KOPT-K1 (cell line): ENCODE measurements at regions not wholly inside any gene's neighbourhood (a gene's known extent, or its start where the extent isn't known, plus 50 kb on each side); places are given as distances from the start of the nearest gene placed in this dataset.

Experiments used
- H3K27ac ChIP-seq: fragments of 200-600 bp; sonication (generic); 2 replicates; pipeline ENCODE4 v1.5.1; 2016; ENCODE audit warnings: antibody characterized with exemption, mild to moderate bottlenecking, low read depth, low read length; ENCODE audit not compliant: poor library complexity, severe bottlenecking
- H3K36me3 ChIP-seq: fragments of 200-600 bp; sonication (generic); 2 replicates; pipeline ENCODE4 v1.5.1; 2017; ENCODE audit warnings: antibody characterized with exemption, mild to moderate bottlenecking, low read length, moderate library complexity; ENCODE audit not compliant: insufficient read depth
- H3K9me3 ChIP-seq: fragments of 200-600 bp; sonication (generic); 2 replicates; pipeline ENCODE4 v1.5.1; 2017; ENCODE audit warnings: antibody characterized with exemption, low read length, mild to moderate bottlenecking; ENCODE audit not compliant: insufficient read depth, poor library complexity, severe bottlenecking

DNA sequence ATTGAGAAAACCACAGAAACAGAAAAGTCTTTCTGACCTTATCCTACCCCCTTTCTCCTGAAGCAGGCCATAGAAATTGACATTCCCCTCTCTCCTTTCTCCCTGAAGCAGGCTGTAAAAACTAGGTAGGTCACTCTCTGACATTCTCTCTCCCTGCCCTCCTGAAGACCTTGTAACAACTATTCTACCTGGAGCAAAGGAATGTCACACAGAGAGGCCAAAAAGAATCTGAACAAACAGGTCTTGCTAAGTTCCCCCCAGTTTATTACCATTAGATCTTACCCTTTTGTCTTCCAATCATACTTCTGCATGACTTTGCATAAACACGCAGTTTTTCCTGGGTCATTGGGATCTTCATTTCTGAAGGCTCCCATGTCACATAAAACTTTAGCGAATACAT is 198.3 kb upstream of the GYPA start:
- Histone ChIP-seq H3K9me3 (no peaks in the 10 kb centered on the region), H3K36me3 (no peaks in the 10 kb centered on the region), H3K27ac (peak overlapping the region; percentile 45)

DNA sequence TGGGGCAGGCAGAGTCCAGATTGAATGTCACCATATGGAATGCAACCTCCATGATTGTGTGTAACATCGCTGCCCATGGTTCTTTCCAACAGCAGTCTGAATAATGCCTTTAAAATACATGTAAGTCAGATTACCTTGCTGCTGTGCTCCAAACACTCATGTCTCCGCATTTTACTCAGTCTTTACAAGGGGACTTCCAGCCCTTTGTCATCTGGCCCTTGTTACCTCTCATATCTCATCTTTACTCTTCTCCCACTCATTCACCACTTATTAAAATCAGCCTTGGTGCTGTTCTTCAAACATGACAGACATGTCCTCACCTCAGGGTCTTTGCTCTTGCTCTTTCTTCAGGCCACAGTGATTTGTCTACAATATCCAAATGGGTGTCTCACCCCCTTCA is 200.4 kb upstream of the GYPA start:
- no peak overlapping the region for H3K27ac ChIP-seq
- H3K9me3 ChIP-seq = no peaks in the 10 kb centered on the region
- no peaks in the 10 kb centered on the region for H3K36me3 ChIP-seq

DNA sequence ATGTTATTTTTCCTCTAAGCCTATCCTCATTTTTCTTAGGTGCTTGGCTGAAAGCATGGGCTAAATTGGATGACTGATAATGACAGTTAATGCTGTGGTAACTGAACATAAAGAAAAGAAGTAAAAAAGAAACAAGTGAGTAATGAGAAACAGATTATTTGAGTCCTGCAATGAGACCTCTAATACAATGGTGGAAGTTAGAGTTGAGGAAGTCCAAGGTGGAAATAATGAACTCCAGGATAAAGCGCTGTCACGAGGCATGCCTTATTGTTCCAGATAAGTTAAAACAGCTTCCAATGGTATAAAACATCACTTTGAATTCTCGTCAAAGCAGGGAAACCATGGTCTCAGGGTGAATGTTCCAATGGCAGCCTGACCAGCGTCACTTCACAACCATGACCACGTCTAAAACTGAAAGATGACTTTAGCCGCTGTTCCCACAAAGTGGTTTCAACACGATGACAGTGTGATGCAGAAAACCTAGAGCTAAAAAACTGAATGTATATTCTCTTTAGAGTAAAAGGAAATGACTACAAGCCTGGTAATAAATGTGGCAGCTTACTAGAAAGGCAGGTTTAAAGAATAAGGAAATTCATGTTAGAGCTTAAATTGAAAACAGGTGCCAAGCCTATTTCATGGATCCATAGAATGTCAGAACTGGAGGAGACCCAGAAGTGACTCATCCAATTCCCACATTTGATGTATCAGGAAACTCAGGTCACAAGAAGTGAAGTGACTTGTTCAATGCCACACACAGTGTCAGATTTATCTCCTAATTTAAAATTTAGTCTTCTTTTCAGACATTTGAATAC is 202.6 kb upstream of the GYPA start:
- H3K9me3 ChIP-seq = no peaks in the 10 kb centered on the region
- no peak overlapping the region for H3K27ac ChIP-seq
- H3K36me3 ChIP-seq = no peaks in the 10 kb centered on the region

- H3K27ac ChIP-seq = no peak overlapping the region
- no peaks in the 10 kb centered on the region for H3K36me3 ChIP-seq
- no peaks in the 10 kb centered on the region for H3K9me3 ChIP-seq
Measured at GRCh38 chr4:144347121-144347520, 206.6 kb upstream of the GYPA start.

- H3K27ac ChIP-seq = no peak overlapping the region
- no peaks in the 10 kb centered on the region for H3K9me3 ChIP-seq
Measured at GRCh38 chr4:144350706-144351105, 210.2 kb upstream of the GYPA start.

GRCh38 chr4:144351306-144351705 is 210.8 kb upstream of the GYPA start:
- Histone ChIP-seq H3K27ac (no peak overlapping the region), H3K36me3 (no peaks in the 10 kb centered on the region), H3K9me3 (no peaks in the 10 kb centered on the region)

More at GRCh38 chr4:144350706-144351105, 210.2 kb upstream of the GYPA start:
- H3K36me3 ChIP-seq = no peaks in the 10 kb centered on the region

DNA sequence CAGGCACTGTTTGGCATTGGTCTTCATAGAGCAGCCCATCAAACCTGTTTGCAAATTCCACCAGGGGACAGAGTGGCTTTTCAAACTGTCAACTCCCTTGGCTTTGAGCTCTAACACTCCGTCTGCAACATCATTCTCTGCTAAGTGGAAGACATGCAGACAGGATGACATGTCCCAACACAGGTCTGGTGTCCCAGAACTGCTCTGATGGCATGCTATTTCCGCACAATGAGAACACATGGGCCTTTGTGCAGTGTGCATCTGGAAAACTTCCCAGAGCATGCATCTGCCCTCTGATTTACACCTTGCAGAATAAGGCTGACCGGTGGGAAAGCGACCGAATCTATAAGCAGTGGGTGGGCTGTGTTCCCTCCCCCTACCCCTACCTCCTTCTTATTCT is 212.8 kb upstream of the GYPA start:
- no peak overlapping the region for H3K27ac ChIP-seq
- H3K9me3 ChIP-seq = no peaks in the 10 kb centered on the region
- no peaks in the 10 kb centered on the region for H3K36me3 ChIP-seq

DNA sequence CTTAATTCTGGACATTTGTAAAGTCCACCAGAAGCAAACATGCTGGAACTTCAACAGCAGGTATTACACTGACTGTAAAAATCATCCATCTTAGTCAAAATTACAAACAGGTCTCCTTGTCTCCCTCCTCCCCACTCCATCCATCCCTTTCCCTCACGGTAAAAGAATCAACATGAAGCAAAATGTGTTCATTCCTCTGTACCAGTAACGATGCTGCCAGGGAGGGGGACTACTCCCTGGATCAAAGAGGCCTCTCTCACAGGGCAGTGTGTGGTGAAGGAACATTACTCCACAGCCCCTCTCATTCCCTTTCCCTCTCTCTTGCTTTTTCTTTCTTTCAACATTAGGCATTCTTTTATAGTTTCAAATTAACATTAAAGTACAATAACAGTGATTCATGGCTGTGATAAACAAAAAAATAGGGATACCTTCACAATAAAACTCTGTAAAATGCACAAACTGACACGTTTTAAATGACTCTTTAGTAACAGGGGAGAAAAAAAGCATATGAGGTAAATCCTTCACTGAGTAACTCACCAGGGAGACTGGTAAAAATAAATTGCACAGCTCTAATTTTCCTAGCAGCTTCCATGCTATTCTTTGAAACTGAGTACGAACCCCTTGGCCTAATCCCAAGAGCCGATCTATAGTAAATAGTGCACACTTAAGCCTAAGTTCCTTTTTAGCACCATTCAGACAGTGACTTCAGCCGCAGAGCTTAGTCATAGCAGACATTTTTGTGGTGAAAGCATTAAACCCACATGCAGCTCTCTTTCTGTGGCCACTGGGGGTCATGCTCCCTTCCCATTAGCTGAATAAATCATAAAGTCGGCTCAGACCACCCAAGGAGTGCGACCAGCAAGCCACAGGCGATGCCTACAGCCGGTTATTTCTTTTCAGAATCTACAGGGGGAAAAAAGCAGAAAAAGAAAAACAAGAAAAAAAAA is 215.6 kb upstream of the GYPA start:
- Histone ChIP-seq H3K36me3 (no peaks in the 10 kb centered on the region), H3K27ac (no peak overlapping the region), H3K9me3 (no peaks in the 10 kb centered on the region)

DNA sequence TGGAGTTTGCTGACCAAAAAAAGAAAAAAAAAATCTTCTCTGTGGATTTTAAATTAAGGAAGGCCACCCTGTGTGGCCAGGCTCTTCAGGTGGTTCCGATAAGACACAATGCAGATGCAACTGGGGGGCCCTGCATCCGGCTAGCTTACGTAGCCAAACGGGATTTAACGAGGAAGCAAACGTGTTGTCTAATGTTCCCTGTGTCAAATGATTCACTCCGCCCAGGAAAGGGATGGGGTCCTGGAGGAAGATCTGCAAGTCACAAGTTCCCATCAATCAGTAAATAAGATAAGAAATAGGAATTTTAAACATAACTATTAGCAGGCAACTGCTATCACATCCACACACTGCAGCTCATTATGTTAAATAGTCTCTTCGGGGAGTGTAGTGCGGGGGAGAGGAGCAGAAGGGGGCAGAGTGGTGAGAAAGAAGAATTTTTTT is 216.4 kb upstream of the GYPA start:
- H3K9me3 ChIP-seq = no peaks in the 10 kb centered on the region
- H3K36me3 ChIP-seq = no peaks in the 10 kb centered on the region
- H3K27ac ChIP-seq = no peak overlapping the region

GRCh38 chr4:144357975-144358374 is 217.5 kb upstream of the GYPA start:
- Histone ChIP-seq H3K36me3 (no peaks in the 10 kb centered on the region), H3K27ac (no peak overlapping the region), H3K9me3 (no peaks in the 10 kb centered on the region)

DNA sequence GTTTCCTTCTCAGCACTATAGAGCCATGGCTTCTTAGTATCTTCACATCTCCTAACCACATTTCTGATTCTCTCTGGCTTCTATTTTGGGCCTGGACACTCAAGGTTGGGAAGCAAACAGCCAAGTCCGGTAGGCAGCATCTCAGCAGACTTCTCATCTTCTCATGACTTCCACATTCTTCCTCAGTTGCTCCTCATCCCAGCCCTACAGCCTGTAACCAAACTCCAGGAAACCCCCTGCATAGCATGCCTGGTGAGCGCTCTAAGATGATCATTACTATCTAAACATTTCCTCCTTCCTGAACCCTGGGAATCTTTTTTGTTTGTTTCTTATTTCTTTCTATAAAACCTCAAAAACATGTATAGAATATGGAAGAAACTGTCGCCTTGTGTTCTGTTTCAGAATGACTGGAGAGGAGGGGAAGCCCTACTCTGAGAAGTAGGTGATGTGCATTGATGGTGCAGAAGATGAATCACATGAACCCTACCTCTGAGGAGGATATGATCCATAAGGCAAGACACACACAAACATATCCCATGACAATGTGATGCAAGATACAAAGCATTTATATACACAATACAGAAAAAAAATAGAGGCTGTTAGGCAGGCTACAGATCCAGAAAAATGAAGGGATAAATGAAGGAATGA is 219.8 kb upstream of the GYPA start:
- Histone ChIP-seq H3K27ac (no peak overlapping the region), H3K9me3 (no peaks in the 10 kb centered on the region), H3K36me3 (no peaks in the 10 kb centered on the region)

DNA sequence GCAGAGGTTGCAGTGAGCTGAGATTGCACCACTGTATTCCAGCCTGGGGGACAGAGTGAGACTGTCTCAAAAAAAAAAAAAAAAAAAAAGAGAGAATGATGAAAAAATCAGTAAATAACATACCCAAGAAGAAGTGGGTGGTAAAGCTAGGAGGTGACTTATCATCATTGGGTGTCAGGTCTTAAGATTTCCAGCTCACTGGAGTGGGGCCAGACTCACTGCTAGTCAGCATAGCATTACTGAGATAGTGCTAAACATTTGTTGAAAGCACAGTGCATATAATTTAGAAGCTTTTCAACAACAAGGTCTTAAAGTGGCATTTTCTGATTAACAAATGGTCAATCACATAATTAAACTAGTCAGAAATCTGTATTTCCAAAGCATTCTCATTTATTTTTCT is 221.8 kb upstream of the GYPA start:
- Histone ChIP-seq H3K9me3 (no peaks in the 10 kb centered on the region), H3K36me3 (no peaks in the 10 kb centered on the region), H3K27ac (no peak overlapping the region)

- Histone ChIP-seq H3K27ac (no peak overlapping the region), H3K36me3 (no peaks in the 10 kb centered on the region), H3K9me3 (no peaks in the 10 kb centered on the region)
Measured at GRCh38 chr4:144363890-144364289, 223.4 kb upstream of the GYPA start.

- H3K9me3 ChIP-seq = no peaks in the 10 kb centered on the region
- H3K27ac ChIP-seq = no peak overlapping the region
- no peaks in the 10 kb centered on the region for H3K36me3 ChIP-seq
Measured at GRCh38 chr4:144366425-144366824, 225.9 kb upstream of the GYPA start.

DNA sequence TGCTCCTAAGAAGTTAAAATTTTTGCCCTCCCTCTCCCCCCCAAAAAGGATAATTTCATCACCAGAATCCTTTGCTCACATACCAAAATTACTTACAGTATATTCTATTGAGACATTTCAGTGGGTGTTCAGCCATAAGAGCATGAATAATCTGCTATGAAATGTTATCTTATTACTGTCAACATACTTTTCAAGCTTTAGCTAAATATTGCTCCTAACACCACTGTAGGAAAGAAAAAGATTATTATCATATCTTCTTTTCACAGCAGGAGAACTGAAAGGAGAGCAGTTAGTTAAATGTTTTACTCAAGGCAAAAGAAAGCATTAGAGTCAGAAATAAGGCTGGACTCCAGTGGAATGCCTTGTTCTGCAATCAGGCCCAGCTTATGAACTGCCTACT is 231.0 kb upstream of the GYPA start:
- H3K27ac ChIP-seq = no peak overlapping the region
- H3K9me3 ChIP-seq = no peaks in the 10 kb centered on the region
- H3K36me3 ChIP-seq = no peaks in the 10 kb centered on the region
